ENCODE measurements at regions not wholly inside any gene's neighbourhood (a gene's known extent, or its start where the extent isn't known, plus 50 kb on each side); places are given as distances from the start of the nearest gene placed in this dataset.

DNA sequence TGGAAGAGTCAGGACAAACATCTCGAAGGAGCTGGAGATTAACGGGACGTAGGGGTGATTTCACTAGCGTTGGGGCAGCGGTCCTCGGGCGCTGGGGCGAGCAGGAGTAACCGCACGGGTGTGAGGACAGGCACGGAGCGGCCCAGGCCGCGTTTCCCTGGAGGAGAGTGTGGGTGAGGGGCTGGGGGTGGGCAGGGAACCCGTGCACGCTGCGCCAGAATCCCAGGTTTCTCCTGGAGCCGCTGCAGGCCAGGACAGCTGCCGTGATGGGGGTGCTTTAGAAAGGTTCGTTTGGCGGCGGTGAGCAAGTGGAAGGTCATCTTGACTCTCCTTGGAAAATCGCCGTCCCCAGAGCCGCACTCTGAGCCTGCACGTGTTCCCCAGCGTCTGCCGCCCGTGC, 290.2 kb upstream of the IRX1 start:
- TF ChIP-seq EZH2 (IDR thresholded peaks at IDR 0.05; ENCODE audit: insufficient read depth, poor library complexity, severe bottlenecking) (no peak), EZH2phosphoT487 (IDR thresholded peaks at IDR 0.05; ENCODE audit: insufficient read depth, low read depth) (no peak)

Data from GM23248 (cell line).